ENCODE measurements at regions not wholly inside any gene's neighbourhood (a gene's known extent, or its start where the extent isn't known, plus 50 kb on each side); places are given as distances from the start of the nearest gene placed in this dataset.

GRCh38 chr2:198909525-198910267 lies 548.0 kb downstream of the SATB2 start:
- Histone ChIP-seq H3K27ac (no peak overlapping the region), H3K9me3 (no peaks in the 10 kb centered on the region), H3K36me3 (no peaks in the 10 kb centered on the region), H3K4me3 (no peak overlapping the region), H3K27me3 (no peaks in the 10 kb centered on the region), H3K4me1 (no peaks in the 10 kb centered on the region)
- ATAC-seq (no peak), DNase-seq (no peak)
- intact Hi-C loops (cut with DNase I): no loop called here
- TF ChIP-seq CTCF (IDR thresholded peaks at IDR 0.05): no peak

GRCh38 chr2:198905881-198906612 lies 551.7 kb downstream of the SATB2 start:
- no peak for TF ChIP-seq CTCF (IDR thresholded peaks at IDR 0.05)
- Histone ChIP-seq H3K4me3 (no peak overlapping the region), H3K4me1 (no peaks in the 10 kb centered on the region), H3K27ac (no peak overlapping the region), H3K27me3 (no peaks in the 10 kb centered on the region), H3K9me3 (no peaks in the 10 kb centered on the region), H3K36me3 (no peaks in the 10 kb centered on the region)
- ATAC-seq (no peak), DNase-seq (no peak)
- intact Hi-C loops (cut with DNase I): no loop called here

GRCh38 chr2:198901894-198902293 lies 555.8 kb downstream of the SATB2 start:
- no peak for ATAC-seq
- H3K4me3 ChIP-seq: no peak overlapping the region
- no peaks in the 10 kb centered on the region for H3K36me3 ChIP-seq
- intact Hi-C loops (cut with DNase I): no loop called here
- DNase-seq: no peak
- no peak for TF ChIP-seq CTCF (IDR thresholded peaks at IDR 0.05)
- no peaks in the 10 kb centered on the region for H3K9me3 ChIP-seq
- H3K27ac ChIP-seq: no peak overlapping the region
- no peaks in the 10 kb centered on the region for H3K27me3 ChIP-seq
- no peaks in the 10 kb centered on the region for H3K4me1 ChIP-seq

GRCh38 chr2:198900141-198900540 lies 557.6 kb downstream of the SATB2 start:
- Histone ChIP-seq H3K27me3 (no peaks in the 10 kb centered on the region), H3K9me3 (peaks cover 0 to 4% of the 10 kb centered on the region in 2 donors), H3K4me3 (no peak overlapping the region), H3K27ac (no peak overlapping the region), H3K4me1 (no peaks in the 10 kb centered on the region), H3K36me3 (no peaks in the 10 kb centered on the region)
- DNase-seq (no peak), ATAC-seq (no peak)
- intact Hi-C loops (cut with DNase I): no loop called here
- TF ChIP-seq CTCF (IDR thresholded peaks at IDR 0.05): no peak

- Histone ChIP-seq H3K9me3 (peaks cover 0 to 8% of the 10 kb centered on the region in 2 donors), H3K4me3 (no peak overlapping the region), H3K4me1 (no peaks in the 10 kb centered on the region), H3K27me3 (no peaks in the 10 kb centered on the region), H3K36me3 (no peaks in the 10 kb centered on the region), H3K27ac (no peak overlapping the region)
- ATAC-seq (no peak), DNase-seq (no peak)
- intact Hi-C loops (cut with DNase I): no loop called here
- no peak for TF ChIP-seq CTCF (IDR thresholded peaks at IDR 0.05)
Measured at GRCh38 chr2:198890490-198890889, 567.2 kb downstream of the SATB2 start.
